ACC112 (cell line): ENCODE measurements at regions not wholly inside any gene's neighbourhood (a gene's known extent, or its start where the extent isn't known, plus 50 kb on each side); places are given as distances from the start of the nearest gene placed in this dataset.

ENCODE experiments used
- H2AFZ ChIP-seq: fragments of 200-600 bp; sonication (generic); one replicate; pipeline ENCODE4 v1.6.0; 2017; ENCODE audit warnings: antibody characterized with exemption, low read length; ENCODE audit not compliant: unreplicated experiment
- H3K27ac ChIP-seq: fragments of 200-600 bp; sonication (generic); 2 replicates; pipeline ENCODE4 v1.5.1; 2014; ENCODE audit warnings: low read depth, mild to moderate bottlenecking, antibody characterized with exemption, low read length, moderate library complexity
- H3K27me3 ChIP-seq: fragments of 200-600 bp; sonication (generic); 2 replicates; pipeline ENCODE4 v1.6.1; 2014; ENCODE audit warnings: mild to moderate bottlenecking, antibody characterized with exemption, low read length, moderate library complexity, mixed read lengths; ENCODE audit not compliant: insufficient read depth
- H3K36me3 ChIP-seq: fragments of 200-600 bp; sonication (generic); 2 replicates; pipeline ENCODE4 v1.6.1; 2016; ENCODE audit warnings: mild to moderate bottlenecking, antibody characterized with exemption, low read length, moderate library complexity, mixed read lengths; ENCODE audit not compliant: insufficient read depth
- H3K4me1 ChIP-seq: fragments of 200-600 bp; sonication (generic); one replicate; pipeline ENCODE4 v1.6.1; 2016; ENCODE audit warnings: low read length, mixed read lengths; ENCODE audit not compliant: insufficient read depth, unreplicated experiment, control insufficient read depth
- H3K4me3 ChIP-seq: fragments of 200-600 bp; sonication (generic); 2 replicates; pipeline ENCODE4 v1.5.1; 2014; ENCODE audit warnings: mild to moderate bottlenecking, low read depth, low read length
- H3K79me2 ChIP-seq: fragments of 200-600 bp; sonication (generic); one replicate; pipeline ENCODE4 v1.6.0; 2016; ENCODE audit warnings: low read length; ENCODE audit not compliant: control insufficient read depth, unreplicated experiment, insufficient read depth

GRCh38 chr12:54126696-54127537 lies 61.9 kb downstream of the SMUG1 start:
- Histone ChIP-seq H3K4me3 (peak overlapping the region; percentile 86), H3K4me1 (peaks cover 11% of the 10 kb centered on the region), H2AFZ (peak overlapping the region; percentile 83), H3K36me3 (no peaks in the 10 kb centered on the region), H3K79me2 (peaks cover 25% of the 10 kb centered on the region), H3K27me3 (no peaks in the 10 kb centered on the region), H3K27ac (no peak overlapping the region)

DNA sequence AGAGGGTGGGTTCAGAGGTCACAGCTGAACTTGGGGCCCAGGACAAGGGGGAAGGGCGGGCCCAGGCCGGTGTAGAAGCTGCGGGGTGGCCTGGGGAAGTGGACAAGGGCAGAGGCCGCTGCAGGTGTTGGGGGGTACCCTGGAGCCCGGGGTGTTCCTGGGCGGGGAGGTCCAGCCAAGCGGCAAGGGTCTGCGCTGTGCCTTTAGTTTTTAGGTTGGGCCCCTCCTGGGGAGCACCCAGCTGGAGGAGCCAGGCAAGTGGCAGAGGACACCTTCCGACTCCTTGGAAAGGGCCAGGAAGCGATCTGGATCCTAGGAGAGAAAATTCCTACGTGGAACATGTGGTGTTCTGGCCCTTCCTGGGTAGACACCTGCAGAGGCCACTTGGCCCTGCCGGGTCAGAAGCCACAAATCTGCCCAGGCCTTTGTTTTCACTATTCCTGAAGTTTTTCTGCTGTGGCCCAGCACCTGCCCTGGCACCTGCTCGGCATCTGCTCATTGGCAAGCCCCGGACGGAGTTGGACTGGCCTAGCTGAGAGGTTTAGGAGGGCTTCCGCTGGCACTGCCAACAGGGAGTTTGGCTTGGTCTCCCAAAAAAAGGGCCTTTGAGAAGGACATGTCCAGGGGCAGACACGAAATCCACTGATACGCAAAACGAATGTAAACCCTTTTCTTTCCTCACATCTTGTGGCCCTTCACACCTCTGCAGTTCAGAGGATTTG lies 61.1 kb downstream of the SMUG1 start:
- Histone ChIP-seq H3K79me2 (peaks cover 25% of the 10 kb centered on the region), H3K27me3 (no peaks in the 10 kb centered on the region), H3K4me1 (peaks cover 11% of the 10 kb centered on the region), H2AFZ (peak overlapping the region; percentile 83), H3K27ac (no peak overlapping the region), H3K36me3 (no peaks in the 10 kb centered on the region), H3K4me3 (peak overlapping the region; percentile 86)

- Histone ChIP-seq H3K79me2 (peaks cover 25% of the 10 kb centered on the region), H3K4me3 (no peak overlapping the region), H3K4me1 (peaks cover 11% of the 10 kb centered on the region), H3K36me3 (no peaks in the 10 kb centered on the region), H3K27ac (no peak overlapping the region), H3K27me3 (no peaks in the 10 kb centered on the region), H2AFZ (no peak overlapping the region)
Measured at GRCh38 chr12:54128416-54128815, 60.4 kb downstream of the SMUG1 start.

DNA sequence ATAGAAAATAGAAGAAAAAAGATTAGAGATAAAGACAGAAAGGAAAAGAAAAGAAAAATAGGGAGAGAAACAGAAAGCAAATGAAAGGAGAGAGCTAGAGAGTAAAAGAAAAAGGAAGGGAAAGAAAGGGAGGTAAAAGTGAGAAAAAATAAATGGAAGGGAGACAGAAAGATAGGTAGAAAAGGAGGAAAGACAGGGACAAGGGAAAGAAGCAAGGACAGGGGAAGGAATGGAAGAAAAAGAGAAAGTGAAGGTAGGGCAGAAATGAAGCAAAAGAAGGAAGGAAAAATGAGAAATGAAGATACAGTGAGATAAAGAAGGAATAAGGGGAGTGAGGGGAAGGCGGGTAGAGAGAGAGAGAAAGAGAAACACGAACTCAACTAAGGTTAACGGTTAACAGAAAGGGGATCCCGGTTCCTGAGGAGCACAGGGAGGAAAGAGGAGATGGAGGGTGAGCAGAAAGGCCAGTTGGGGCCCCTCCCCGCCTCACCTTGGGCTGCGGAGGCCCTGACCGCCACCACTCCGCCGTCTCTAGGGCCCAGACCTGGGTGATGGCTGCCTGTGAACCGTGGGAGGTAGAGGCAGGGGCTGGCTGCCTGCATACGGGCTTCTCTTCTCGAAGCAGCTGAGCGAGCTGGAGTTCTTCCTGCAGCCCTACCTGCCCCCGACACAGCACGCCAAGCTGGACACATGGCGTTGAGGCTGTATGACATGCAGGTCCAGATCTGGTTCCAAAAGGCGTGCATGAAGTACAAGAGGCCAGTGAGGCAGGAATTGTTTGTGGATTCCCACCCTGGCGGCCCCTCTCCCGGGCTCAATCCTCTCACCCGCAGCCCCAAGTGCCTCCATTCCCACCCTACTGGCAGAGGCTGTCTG lies 59.5 kb downstream of the SMUG1 start:
- no peak overlapping the region for H3K4me3 ChIP-seq
- no peak overlapping the region for H2AFZ ChIP-seq
- no peaks in the 10 kb centered on the region for H3K36me3 ChIP-seq
- no peak overlapping the region for H3K27ac ChIP-seq
- H3K79me2 ChIP-seq, result peaks cover 25% of the 10 kb centered on the region
- H3K27me3 ChIP-seq, result no peaks in the 10 kb centered on the region
- peaks cover 11% of the 10 kb centered on the region for H3K4me1 ChIP-seq
